Posterior vena cava (tissue), 2 donors: ENCODE measurements at regions not wholly inside any gene's neighbourhood (a gene's known extent, or its start where the extent isn't known, plus 50 kb on each side); places are given as distances from the start of the nearest gene placed in this dataset.

Source experiments
- DNase-seq: peaks from one replicate; pipeline ENCODE4 v3.0.0-alpha.2; 2020; ENCODE audit warnings: low spot score
- intact Hi-C, 2 donors: fragments of 100-400 bp; cut with DNase I; formaldehyde crosslinking; loops; one replicate each; pipeline versions ENCODE4 v1.14.1 to v1.14.2; 2022 to 2023
- donor health status: DM: yes; HTN: yes; CAD: no.
- donor health status: DM: yes; HTN: yes; CAD: no.

DNA sequence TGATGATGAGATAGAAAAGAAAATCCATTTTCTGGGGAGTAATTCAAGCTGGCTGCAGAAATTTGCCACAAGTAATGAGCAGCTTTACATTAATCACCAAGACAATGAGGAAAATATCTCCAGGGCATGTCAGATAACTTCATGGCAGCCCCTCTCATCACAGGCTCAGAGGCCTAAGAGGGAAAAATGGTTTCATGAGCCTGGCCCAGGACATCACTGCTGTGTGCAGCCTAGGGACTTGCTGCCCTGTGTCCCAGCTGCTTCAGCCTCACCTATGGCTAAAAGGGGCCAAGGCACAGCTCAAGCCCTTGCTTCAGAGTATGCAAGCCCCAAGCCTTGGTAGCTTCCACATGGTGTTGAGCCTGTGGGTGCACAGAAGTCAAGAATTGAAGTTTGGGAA lies 161.7 kb downstream of the OPA1 start:
- no peak for DNase-seq
- intact Hi-C loops = no loop called here

DNA sequence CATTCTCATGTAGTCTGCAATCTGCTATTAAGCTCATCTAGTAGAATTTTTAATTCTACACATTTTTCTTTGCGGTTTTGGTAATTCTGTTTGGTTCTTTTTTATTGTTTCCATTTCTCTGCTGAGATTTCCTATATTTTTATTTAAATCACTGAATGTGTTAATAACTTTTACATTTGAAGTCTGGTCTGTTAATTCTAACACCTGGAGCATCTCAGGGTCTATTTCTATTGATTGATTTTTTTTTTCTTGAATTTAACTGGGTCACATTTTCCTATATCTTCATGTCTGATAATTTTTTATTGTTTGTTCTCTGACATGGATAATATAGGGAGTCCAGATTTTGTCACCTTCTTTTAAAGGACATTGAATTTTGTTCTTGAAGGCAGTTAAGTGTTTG lies 163.5 kb downstream of the OPA1 start:
- no peak for DNase-seq
- intact Hi-C loops = no loop called here

DNA sequence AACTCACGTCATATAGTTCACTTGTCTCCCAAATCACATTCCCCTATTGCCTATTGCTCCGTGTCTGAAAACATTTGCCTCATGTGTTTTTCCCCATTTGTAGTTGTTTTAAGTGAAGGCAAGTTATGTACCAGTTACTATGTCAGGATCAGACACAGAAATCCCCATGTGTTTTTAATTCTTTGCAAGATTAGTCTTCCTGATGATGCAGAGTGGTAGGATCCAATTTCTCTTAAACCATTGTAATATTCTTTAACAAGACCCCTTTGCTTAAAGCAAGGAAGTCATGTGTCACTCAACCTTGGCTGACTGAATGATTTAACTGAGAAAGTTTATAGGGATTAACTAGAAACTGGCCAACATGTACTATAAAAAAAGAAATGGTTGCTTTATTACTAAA lies 164.4 kb downstream of the OPA1 start:
- intact Hi-C loops = no loop called here
- no peak for DNase-seq

DNA sequence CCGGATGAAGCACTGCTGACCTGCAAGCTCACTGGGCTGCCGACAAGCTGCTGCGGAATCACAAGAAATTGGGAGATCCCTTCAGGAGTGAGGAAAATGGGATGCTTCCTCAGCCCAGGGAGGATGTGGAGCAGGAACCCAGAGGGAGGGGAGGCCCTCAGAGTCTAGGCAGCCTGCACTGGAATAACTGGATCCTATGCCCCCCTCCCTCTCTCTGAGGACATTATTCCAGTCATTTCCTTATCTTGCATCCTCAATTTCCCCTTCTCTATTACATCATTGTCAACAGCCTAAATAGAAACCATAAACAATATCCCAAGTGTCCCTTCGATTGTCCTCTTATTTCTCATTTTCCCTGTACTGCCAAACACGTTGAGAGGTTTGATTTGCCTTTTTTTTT lies 169.0 kb downstream of the OPA1 start:
- intact Hi-C loops = no loop called here
- no peak for DNase-seq

DNA sequence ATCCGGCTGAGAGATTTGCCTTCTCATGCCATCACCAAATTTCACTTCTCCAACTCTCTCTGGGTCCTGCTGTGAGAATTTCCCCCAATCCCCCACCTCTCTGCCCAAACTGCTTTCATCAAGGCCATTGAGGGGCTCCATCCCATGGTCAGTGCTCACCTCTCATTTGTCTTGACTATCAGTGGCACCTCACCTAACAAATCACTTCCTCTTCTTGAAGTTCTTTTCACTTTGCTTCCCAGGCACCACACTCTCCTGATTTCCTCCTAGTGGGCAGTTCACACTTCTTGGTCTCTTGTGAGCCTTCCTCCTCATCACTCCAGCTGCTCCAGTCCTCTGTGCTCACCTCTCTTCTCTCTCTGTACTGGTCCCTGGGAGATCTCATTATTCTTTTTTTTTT lies 169.6 kb downstream of the OPA1 start:
- intact Hi-C loops = no loop called here
- DNase-seq = no peak

- intact Hi-C loops = no loop called here
- DNase-seq = no peak
Observed at GRCh38 chr3:193764959-193765358, 172.0 kb downstream of the OPA1 start.

DNA sequence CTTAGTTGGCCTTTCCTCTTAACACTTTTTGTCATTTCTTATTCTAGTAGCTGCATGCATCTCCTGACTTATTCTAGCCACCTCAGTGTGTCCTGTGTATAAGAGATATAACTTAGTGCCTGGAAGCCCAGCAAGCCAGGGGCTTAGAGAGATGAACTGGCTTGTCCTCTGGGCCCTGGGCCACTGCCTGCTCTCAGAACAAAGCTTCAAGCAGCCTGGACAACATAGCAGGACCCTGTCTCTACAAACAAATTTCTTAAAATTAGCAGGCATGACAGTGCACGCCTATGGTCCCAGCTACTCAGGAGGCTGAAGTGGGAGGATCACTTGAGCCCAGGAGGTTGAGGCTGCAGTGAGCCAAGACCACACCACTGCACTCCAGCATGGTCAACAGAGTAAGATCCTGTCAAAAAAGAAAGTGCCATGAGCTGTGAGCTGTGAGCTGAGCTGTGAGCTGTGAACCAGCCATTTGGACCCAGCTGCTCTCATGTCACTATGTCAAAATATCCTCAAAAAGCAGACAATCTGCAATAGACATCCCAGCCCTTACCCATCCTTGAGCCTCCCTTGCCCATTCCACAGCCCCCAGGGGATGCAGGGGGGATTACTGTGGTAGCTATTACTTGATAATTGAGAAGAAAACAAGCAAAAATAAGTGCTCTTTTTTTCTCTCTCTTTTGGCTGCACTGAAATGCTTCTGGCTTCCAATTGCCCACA lies 174.5 kb downstream of the OPA1 start:
- intact Hi-C loops = no loop called here
- no peak for DNase-seq

GRCh38 chr3:193768070-193768394 lies 175.0 kb downstream of the OPA1 start:
- no peak for DNase-seq
- intact Hi-C loops = no loop called here

GRCh38 chr3:193769437-193769836 lies 176.4 kb downstream of the OPA1 start:
- no peak for DNase-seq
- intact Hi-C loops = no loop called here

GRCh38 chr3:193771011-193771652 lies 178.1 kb downstream of the OPA1 start:
- no peak for DNase-seq
- intact Hi-C loops = no loop called here

DNA sequence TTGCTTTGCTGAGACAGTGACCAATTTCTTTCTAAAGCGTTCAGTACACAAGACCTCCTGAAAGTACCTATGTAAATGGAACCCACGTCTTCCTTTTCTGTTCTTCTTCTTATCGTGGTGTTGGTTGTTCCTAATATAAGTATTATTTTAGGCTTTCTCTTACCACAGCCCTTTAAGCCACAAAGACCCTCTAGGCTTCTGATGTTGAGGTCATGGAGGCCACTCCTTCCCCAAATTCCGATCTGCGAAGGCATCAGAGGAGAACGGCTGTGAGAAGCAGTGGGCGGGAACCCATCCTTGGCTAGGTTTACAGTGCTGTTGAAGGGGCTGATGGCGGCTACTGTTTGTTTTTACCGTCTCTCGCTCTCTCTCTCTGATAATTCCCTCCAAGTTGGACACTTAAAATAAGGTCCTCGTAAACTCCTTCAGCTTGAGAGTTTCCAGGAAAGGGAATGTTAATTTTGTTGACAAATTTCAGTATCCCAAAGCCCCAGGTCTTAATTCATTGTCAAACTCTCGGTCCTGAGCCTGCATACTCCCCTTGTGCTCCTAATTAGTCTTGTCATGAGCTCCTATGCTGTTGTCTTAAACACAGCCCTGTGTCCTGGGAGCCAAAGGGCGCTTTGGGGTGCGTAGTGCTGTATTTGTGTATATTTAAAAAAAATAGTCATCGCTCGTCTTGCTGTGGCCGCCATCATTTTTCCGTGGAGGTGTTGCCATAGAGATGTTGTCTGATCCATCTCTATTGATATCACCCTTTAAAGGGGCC lies 178.8 kb downstream of the OPA1 start:
- intact Hi-C loops = no loop called here
- DNase-seq = no peak

DNA sequence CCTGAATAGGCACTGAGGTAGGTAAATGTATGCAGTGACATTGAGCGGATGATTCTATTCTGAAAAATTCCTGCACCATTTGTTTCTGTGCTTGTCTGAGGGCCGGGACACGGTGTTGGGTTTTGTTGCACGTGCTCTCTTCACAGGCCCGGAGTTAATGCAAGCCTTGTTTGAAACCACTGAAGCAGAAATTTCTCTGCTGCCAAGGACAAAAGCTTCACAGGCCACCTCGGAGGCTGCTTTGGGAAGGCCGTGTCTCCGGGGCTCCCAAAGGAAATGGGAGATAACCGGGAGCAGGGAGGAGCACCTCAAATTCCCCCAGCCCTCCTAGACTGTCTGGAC lies 179.4 kb downstream of the OPA1 start:
- intact Hi-C loops = no loop called here

GRCh38 chr3:193773266-193774220 lies 180.5 kb downstream of the OPA1 start:
- DNase-seq = no peak
- intact Hi-C loops = no loop called here

More for the DNA sequence above, 179.4 kb downstream of the OPA1 start:
- no peak for DNase-seq

- intact Hi-C loops = no loop called here
- DNase-seq = no peak
Observed at GRCh38 chr3:193774272-193774915, 181.4 kb downstream of the OPA1 start.

GRCh38 chr3:193774916-193775285 lies 181.9 kb downstream of the OPA1 start:
- intact Hi-C loops = no loop called here
- DNase-seq = no peak

- intact Hi-C loops = no loop called here
- DNase-seq = no peak
Observed at GRCh38 chr3:193775421-193776077, 182.5 kb downstream of the OPA1 start.

GRCh38 chr3:193776626-193777358 lies 183.8 kb downstream of the OPA1 start:
- DNase-seq = no peak
- intact Hi-C loops = no loop called here

- intact Hi-C loops = no loop called here
- no peak for DNase-seq
Observed at GRCh38 chr3:193777524-193777923, 184.5 kb downstream of the OPA1 start.
